ENCODE measurements at regions not wholly inside any gene's neighbourhood (a gene's known extent, or its start where the extent isn't known, plus 50 kb on each side); places are given as distances from the start of the nearest gene placed in this dataset.

DNA sequence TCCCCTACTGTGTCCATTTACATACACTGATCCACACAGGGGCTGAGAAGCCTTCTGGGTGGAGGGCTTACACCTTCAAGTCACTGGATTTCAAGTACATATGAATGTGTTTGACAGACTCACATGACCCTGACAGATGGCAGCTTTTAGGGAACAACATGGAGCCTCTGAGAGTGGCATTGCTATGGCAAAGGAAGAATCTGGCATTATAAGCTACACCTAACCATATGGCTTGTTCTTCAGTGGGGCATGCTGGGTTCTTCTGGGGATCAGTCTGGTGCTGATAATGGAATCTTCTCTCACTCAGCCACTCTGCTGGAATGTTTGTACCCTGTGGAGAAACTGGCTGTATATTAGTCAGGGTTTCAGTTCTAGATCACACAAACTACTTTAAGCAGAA is 68.5 kb upstream of the PDE4B start:
- H3K4me3 Mint-ChIP-seq = no peak overlapping the region
- no peak for DNase-seq (ENCODE audit: extremely low spot score, unreplicated experiment)
- TF ChIP-seq, protein P1, sequence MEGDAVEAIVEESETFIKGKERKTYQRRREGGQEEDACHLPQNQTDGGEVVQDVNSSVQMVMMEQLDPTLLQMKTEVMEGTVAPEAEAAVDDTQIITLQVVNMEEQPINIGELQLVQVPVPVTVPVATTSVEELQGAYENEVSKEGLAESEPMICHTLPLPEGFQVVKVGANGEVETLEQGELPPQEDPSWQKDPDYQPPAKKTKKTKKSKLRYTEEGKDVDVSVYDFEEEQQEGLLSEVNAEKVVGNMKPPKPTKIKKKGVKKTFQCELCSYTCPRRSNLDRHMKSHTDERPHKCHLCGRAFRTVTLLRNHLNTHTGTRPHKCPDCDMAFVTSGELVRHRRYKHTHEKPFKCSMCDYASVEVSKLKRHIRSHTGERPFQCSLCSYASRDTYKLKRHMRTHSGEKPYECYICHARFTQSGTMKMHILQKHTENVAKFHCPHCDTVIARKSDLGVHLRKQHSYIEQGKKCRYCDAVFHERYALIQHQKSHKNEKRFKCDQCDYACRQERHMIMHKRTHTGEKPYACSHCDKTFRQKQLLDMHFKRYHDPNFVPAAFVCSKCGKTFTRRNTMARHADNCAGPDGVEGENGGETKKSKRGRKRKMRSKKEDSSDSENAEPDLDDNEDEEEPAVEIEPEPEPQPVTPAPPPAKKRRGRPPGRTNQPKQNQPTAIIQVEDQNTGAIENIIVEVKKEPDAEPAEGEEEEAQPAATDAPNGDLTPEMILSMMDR (conservative IDR thresholded peaks at IDR 0.05) = no peak
- H3K27ac Mint-ChIP-seq = no peak overlapping the region
- H3K4me1 Mint-ChIP-seq (ENCODE audit: unreplicated experiment) = no peaks in the 10 kb centered on the region
- H3K27me3 Mint-ChIP-seq = peaks cover 7% of the 10 kb centered on the region
- H3K36me3 Mint-ChIP-seq = no peaks in the 10 kb centered on the region
- no peaks in the 10 kb centered on the region for H3K9me3 Mint-ChIP-seq

DNA sequence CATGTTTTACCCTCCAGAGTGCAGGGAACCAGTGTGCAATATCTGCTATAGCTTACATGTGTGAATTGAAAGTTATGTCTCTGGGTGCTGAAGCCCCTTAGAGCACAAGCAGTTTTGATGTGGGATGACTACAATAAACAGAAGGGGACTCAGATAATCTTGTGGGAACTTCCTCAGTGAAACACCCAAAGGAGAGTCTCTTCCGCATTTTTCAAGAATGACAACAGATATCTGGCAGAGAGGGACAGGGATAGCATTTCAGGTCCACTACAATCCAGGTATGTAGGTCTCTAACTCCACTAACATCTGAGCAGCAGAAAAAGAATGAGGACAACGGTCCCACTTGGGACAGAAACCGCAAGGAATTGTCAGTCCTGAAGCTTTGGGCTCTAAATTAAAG is 67.6 kb upstream of the PDE4B start:
- TF ChIP-seq, protein P1 (conservative IDR thresholded peaks at IDR 0.05) = no peak
- Mint-ChIP-seq H3K9me3 (no peaks in the 10 kb centered on the region), H3K27me3 (peaks cover 11% of the 10 kb centered on the region)

DNA sequence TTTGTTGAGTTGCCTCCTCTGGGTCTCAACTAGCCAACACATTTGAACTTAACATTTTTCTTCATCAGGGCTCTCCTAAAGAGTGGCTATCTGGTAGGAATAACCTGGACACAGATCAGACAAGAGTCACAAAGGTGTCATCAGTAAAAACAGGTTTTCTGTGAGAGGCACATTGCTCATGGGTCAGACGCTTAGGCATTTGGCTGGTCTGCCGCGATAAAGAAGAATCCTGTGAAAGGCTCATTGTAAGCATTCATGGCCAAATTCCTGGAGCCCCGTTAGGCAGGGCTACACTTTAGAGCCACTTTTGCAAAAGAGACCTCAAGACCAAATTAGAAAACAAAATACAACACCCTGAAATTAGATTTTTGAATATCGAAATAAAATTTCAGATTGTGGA is 64.2 kb upstream of the PDE4B start:
- no peaks in the 10 kb centered on the region for H3K36me3 Mint-ChIP-seq
- no peaks in the 10 kb centered on the region for H3K9me3 Mint-ChIP-seq
- no peak overlapping the region for H3K4me3 Mint-ChIP-seq
- H3K4me1 Mint-ChIP-seq (ENCODE audit: unreplicated experiment) = no peaks in the 10 kb centered on the region
- no peak overlapping the region for H3K27ac Mint-ChIP-seq
- peaks cover 11% of the 10 kb centered on the region for H3K27me3 Mint-ChIP-seq
- TF ChIP-seq, protein P1 (conservative IDR thresholded peaks at IDR 0.05) = no peak
- DNase-seq (ENCODE audit: extremely low spot score, unreplicated experiment) = no peak

More for the DNA sequence above, 67.6 kb upstream of the PDE4B start:
- Mint-ChIP-seq H3K27ac (no peak overlapping the region), H3K36me3 (no peaks in the 10 kb centered on the region), H3K4me3 (no peak overlapping the region), H3K4me1 (ENCODE audit: unreplicated experiment) (no peaks in the 10 kb centered on the region)
- no peak for DNase-seq (ENCODE audit: extremely low spot score, unreplicated experiment)

DNA sequence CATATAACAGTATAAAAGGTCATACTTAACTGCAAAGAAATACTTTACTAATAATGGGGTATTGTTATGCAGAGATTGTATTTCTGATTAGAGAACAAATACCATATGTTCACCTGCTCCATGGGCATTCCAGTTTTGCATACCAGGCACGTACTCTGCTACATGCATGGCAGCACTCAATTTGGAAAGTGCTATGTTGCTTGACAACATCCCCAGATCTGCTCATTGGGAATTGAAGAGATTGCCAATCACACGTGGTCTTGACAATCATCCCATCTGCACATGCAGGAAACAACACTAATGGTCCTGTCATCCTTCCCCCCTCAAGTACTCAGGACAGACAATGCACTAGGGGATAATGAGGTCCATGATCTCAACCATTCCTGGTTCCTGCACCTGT is 63.4 kb upstream of the PDE4B start:
- no peak overlapping the region for H3K4me3 Mint-ChIP-seq
- no peaks in the 10 kb centered on the region for H3K4me1 Mint-ChIP-seq (ENCODE audit: unreplicated experiment)
- no peaks in the 10 kb centered on the region for H3K9me3 Mint-ChIP-seq
- no peak overlapping the region for H3K27ac Mint-ChIP-seq
- TF ChIP-seq, protein P1 (conservative IDR thresholded peaks at IDR 0.05) = no peak
- DNase-seq (ENCODE audit: extremely low spot score, unreplicated experiment) = no peak
- no peaks in the 10 kb centered on the region for H3K36me3 Mint-ChIP-seq
- peaks cover 11% of the 10 kb centered on the region for H3K27me3 Mint-ChIP-seq

DNA sequence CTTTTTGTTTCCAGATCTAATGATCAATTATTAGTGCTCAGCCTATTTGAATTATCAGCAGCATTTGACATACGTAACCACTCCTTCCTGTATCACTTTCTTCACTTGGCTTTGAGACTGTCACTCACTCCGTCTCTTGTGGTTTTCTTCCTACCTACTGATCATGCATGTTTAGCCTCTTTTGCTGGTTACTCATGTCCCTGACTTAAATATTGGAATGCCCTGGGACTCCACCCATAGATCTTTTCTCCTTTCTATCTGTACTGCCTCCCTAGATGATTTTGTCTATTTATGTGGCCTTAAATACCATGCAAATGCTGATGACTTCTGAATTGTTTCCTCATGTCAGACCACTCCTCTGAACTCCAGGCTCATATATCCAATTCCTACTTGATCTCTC is 57.7 kb upstream of the PDE4B start:
- H3K36me3 Mint-ChIP-seq = no peaks in the 10 kb centered on the region
- no peaks in the 10 kb centered on the region for H3K9me3 Mint-ChIP-seq
- TF ChIP-seq, protein P1 (conservative IDR thresholded peaks at IDR 0.05) = no peak
- H3K4me3 Mint-ChIP-seq = no peak overlapping the region
- H3K4me1 Mint-ChIP-seq (ENCODE audit: unreplicated experiment) = no peaks in the 10 kb centered on the region
- peaks cover 3% of the 10 kb centered on the region for H3K27me3 Mint-ChIP-seq
- no peak for DNase-seq (ENCODE audit: extremely low spot score, unreplicated experiment)
- H3K27ac Mint-ChIP-seq = no peak overlapping the region

DNA sequence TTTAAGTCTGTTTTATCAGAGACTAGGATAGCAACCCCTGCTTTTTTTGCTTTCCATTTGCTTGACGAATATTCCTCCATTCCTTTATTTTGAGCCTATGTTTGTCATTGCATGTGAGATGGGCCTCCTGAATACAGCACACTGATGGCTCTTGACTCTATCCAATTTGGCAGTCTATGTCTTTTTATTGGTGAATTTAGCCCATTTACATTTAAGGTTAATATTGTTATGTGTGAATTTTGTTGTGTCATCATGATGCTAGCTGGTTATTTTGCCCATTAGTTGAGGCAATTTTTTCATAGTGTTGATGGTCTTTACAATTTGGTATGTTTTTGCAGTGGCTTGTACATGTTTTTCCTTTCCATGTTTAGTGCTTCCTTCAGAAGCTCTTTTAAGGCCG is 50.7 kb upstream of the PDE4B start:
- DNase-seq (ENCODE audit: extremely low spot score, unreplicated experiment) = no peak
- H3K27ac Mint-ChIP-seq = no peak overlapping the region
- H3K27me3 Mint-ChIP-seq = peaks cover 2% of the 10 kb centered on the region
- peaks cover 11% of the 10 kb centered on the region for H3K9me3 Mint-ChIP-seq
- no peaks in the 10 kb centered on the region for H3K36me3 Mint-ChIP-seq
- H3K4me1 Mint-ChIP-seq (ENCODE audit: unreplicated experiment) = no peaks in the 10 kb centered on the region
- no peak overlapping the region for H3K4me3 Mint-ChIP-seq
- TF ChIP-seq, protein P1 (conservative IDR thresholded peaks at IDR 0.05) = no peak
